Left lung (tissue), 4 donors: ENCODE measurements at regions not wholly inside any gene's neighbourhood (a gene's known extent, or its start where the extent isn't known, plus 50 kb on each side); places are given as distances from the start of the nearest gene placed in this dataset.

Experiments
- ATAC-seq: fragments of 200-7000 bp; cut with Tn5 transposase; one replicate; pipeline ENCODE4 v1.9.1; 2020; ENCODE audit warnings: moderate library complexity
- DNase-seq, 4 donors: peaks; one replicate each; pipeline ENCODE4 v3.0.0-alpha.2; 2013 to 2020
- H3K27ac ChIP-seq, 2 donors: fragments of 200-600 bp; sonication (generic) in 1 of 2; one replicate each; pipeline versions ENCODE4 v1.5.0 to v1.8.0; 2020 to 2021
- H3K27me3 ChIP-seq, 2 donors: fragments of 200-600 bp; sonication (generic) in 1 of 2; one replicate each; pipeline versions ENCODE4 v1.5.0 to v1.8.0; 2020 to 2021
- H3K36me3 ChIP-seq, 2 donors: fragments of 200-600 bp; sonication (generic) in 1 of 2; one replicate each; pipeline versions ENCODE4 v1.5.0 to v1.8.0; 2020 to 2021
- H3K4me1 ChIP-seq, 2 donors: fragments of 200-600 bp; one replicate each; pipeline ENCODE4 v1.8.0; 2021
- H3K4me3 ChIP-seq, 2 donors: fragments of 200-600 bp; sonication (generic) in 1 of 2; one replicate each; pipeline versions ENCODE4 v1.5.0 to v1.8.0; 2020 to 2021; ENCODE audit warnings: mild to moderate bottlenecking in 1 of 2
- H3K9me3 ChIP-seq, 2 donors: fragments of 200-600 bp; sonication (generic) in 1 of 2; one replicate each; pipeline versions ENCODE4 v1.5.0 to v1.8.0; 2020 to 2021
- CTCF ChIP-seq, 2 donors: fragments of 200-600 bp; sonication (generic) in 1 of 2; IDR thresholded peaks; one replicate each; pipeline versions ENCODE4 v1.5.0 to v1.8.0; 2021; ENCODE audit warnings: antibody characterized with exemption in 2 of 2
- intact Hi-C, 2 donors: fragments of 100-400 bp; cut with DNase I; formaldehyde crosslinking; loops; one replicate each; pipeline versions ENCODE4 v1.11.2 to v1.14.2; 2022
- donor health status: DM: no; HTN: yes; CAD: no.
- donor health status: DM: no; HTN: no; CAD: no.

- Histone ChIP-seq H3K27me3 (no peaks in the 10 kb centered on the region), H3K9me3 (no peaks in the 10 kb centered on the region), H3K4me1 (peaks cover 0 to 2% of the 10 kb centered on the region in 2 donors), H3K27ac (peak overlapping the region in 1 of 2 donors; percentile 16), H3K36me3 (no peaks in the 10 kb centered on the region), H3K4me3 (no peak overlapping the region)
- no peak for DNase-seq
- intact Hi-C loops = no loop called here
- TF ChIP-seq CTCF (IDR thresholded peaks at IDR 0.05) = no peak
- no peak for ATAC-seq
Measured at GRCh38 chr18:6557057-6557769, 142.5 kb upstream of the L3MBTL4 start.

GRCh38 chr18:6557770-6558248 is 143.1 kb upstream of the L3MBTL4 start:
- Histone ChIP-seq H3K27me3 (no peaks in the 10 kb centered on the region), H3K4me3 (no peak overlapping the region), H3K27ac (peak overlapping the region in 1 of 2 donors; percentile 16), H3K9me3 (no peaks in the 10 kb centered on the region), H3K4me1 (peaks cover 0 to 2% of the 10 kb centered on the region in 2 donors), H3K36me3 (no peaks in the 10 kb centered on the region)
- no peak for DNase-seq
- intact Hi-C loops = no loop called here
- no peak for ATAC-seq
- TF ChIP-seq CTCF (IDR thresholded peaks at IDR 0.05) = no peak

GRCh38 chr18:6558446-6559156 is 143.9 kb upstream of the L3MBTL4 start:
- Histone ChIP-seq H3K4me3 (no peak overlapping the region), H3K9me3 (no peaks in the 10 kb centered on the region), H3K27me3 (no peaks in the 10 kb centered on the region), H3K36me3 (no peaks in the 10 kb centered on the region), H3K4me1 (peaks cover 0 to 2% of the 10 kb centered on the region in 2 donors), H3K27ac (peak overlapping the region in 1 of 2 donors; percentile 45)
- no peak for TF ChIP-seq CTCF (IDR thresholded peaks at IDR 0.05)
- DNase-seq (peak in 1 of 4 donors; percentile 23), ATAC-seq (no peak)
- intact Hi-C loops = no loop called here

- H3K27me3 ChIP-seq = no peaks in the 10 kb centered on the region
- intact Hi-C loops = no loop called here
- no peaks in the 10 kb centered on the region for H3K9me3 ChIP-seq
- H3K4me3 ChIP-seq = no peak overlapping the region
- H3K27ac ChIP-seq = peak overlapping the region in 1 of 2 donors; percentile 45
- DNase-seq (no peak), ATAC-seq (no peak)
- TF ChIP-seq CTCF (IDR thresholded peaks at IDR 0.05) = no peak
- no peaks in the 10 kb centered on the region for H3K36me3 ChIP-seq
- H3K4me1 ChIP-seq = peaks cover 0 to 2% of the 10 kb centered on the region in 2 donors
Measured at GRCh38 chr18:6559296-6559695, 144.6 kb upstream of the L3MBTL4 start.

- DNase-seq = peak in 1 of 4 donors; percentile 29
- no peaks in the 10 kb centered on the region for H3K27me3 ChIP-seq
- H3K27ac ChIP-seq = peak overlapping the region in 1 of 2 donors; percentile 53
- intact Hi-C loops = no loop called here
- H3K4me3 ChIP-seq = no peak overlapping the region
- TF ChIP-seq CTCF (IDR thresholded peaks at IDR 0.05) = no peak
- H3K36me3 ChIP-seq = no peaks in the 10 kb centered on the region
- peaks cover 0 to 5% of the 10 kb centered on the region in 2 donors for H3K4me1 ChIP-seq
- no peaks in the 10 kb centered on the region for H3K9me3 ChIP-seq
- ATAC-seq = no peak
Measured at GRCh38 chr18:6561016-6561415, 146.3 kb upstream of the L3MBTL4 start.
